ENCODE measurements at regions not wholly inside any gene's neighbourhood (a gene's known extent, or its start where the extent isn't known, plus 50 kb on each side); places are given as distances from the start of the nearest gene placed in this dataset.

DNA sequence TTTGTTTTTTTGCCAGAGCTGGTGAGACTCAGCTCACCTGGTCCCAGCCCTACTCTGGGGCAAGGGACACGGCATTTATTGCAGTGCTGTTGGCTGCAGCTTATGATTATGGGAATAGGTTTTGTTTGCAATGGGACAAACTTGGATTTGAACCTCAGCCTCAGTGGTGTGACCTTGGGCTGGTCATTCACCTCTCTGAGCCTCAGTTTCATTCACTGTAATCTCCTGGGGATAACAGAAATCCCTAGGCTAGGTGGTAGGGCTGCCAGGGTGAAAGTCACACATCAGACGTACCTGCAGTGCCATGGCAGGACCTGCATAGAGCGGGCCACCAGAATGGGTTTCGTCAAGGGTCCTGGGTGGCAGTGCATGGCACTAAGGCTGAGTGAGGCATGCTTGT is 73.7 kb upstream of the MEDAG start:
- TF ChIP-seq POLR2A (IDR thresholded peaks at IDR 0.05; ENCODE audit: low read depth, low read length) = no peak
- TF ChIP-seq, protein P1, sequence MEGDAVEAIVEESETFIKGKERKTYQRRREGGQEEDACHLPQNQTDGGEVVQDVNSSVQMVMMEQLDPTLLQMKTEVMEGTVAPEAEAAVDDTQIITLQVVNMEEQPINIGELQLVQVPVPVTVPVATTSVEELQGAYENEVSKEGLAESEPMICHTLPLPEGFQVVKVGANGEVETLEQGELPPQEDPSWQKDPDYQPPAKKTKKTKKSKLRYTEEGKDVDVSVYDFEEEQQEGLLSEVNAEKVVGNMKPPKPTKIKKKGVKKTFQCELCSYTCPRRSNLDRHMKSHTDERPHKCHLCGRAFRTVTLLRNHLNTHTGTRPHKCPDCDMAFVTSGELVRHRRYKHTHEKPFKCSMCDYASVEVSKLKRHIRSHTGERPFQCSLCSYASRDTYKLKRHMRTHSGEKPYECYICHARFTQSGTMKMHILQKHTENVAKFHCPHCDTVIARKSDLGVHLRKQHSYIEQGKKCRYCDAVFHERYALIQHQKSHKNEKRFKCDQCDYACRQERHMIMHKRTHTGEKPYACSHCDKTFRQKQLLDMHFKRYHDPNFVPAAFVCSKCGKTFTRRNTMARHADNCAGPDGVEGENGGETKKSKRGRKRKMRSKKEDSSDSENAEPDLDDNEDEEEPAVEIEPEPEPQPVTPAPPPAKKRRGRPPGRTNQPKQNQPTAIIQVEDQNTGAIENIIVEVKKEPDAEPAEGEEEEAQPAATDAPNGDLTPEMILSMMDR (conservative IDR thresholded peaks at IDR 0.05; ENCODE audit: low read depth, low read length) = no peak
